ENCODE measurements at regions not wholly inside any gene's neighbourhood (a gene's known extent, or its start where the extent isn't known, plus 50 kb on each side); places are given as distances from the start of the nearest gene placed in this dataset.

DNA sequence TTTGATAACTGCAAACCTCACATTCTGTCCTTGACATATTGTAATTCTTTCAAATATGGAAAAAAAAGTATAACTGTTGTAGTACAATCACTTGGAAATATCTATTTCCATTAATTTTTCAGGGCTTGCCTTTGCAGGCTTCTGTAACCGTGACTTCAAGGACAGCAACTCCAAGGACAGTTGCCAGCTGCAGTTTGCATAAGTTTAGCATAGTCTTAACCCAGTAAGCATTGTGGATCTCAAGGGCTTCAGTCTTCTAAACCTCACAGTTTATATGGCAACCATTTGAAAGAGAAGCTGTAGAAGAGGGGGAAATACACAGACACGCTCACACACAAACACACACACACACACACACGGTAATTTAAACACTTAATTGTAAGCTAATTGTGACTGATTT lies 112.8 kb upstream of the GPR149 start:
- Histone ChIP-seq H3K9me3 (ENCODE audit: control insufficient read depth, low read length) (no peaks in the 10 kb centered on the region), H3K4me1 (no peaks in the 10 kb centered on the region), H3K4me3 (ENCODE audit: low read depth, low read length) (no peak overlapping the region)

GRCh38 chr3:154540950-154541604 lies 111.1 kb upstream of the GPR149 start:
- Histone ChIP-seq H3K4me2 (ENCODE audit: low read length) (no peak overlapping the region), H3K79me2 (no peaks in the 10 kb centered on the region), H3K4me1 (no peaks in the 10 kb centered on the region), H3K36me3 (ENCODE audit: control insufficient read depth, insufficient read depth, low read length) (no peaks in the 10 kb centered on the region), H3K27ac (no peak overlapping the region), H3K9me3 (ENCODE audit: control insufficient read depth, low read length) (no peaks in the 10 kb centered on the region), H3K9ac (no peak overlapping the region), H3K27me3 (ENCODE audit: control insufficient read depth, insufficient read depth, low read length) (no peaks in the 10 kb centered on the region), H3K4me3 (ENCODE audit: low read depth, low read length) (no peak overlapping the region), H2AFZ (no peak overlapping the region)
- no peak for TF ChIP-seq CTCF (IDR thresholded peaks at IDR 0.05)

More for the DNA sequence above, 112.8 kb upstream of the GPR149 start:
- no peak overlapping the region for H2AFZ ChIP-seq
- H3K9ac ChIP-seq, result no peak overlapping the region
- no peaks in the 10 kb centered on the region for H3K27me3 ChIP-seq (ENCODE audit: control insufficient read depth, insufficient read depth, low read length)
- no peaks in the 10 kb centered on the region for H3K79me2 ChIP-seq
- no peak for TF ChIP-seq CTCF (IDR thresholded peaks at IDR 0.05)
- no peak overlapping the region for H3K4me2 ChIP-seq (ENCODE audit: low read length)
- no peak overlapping the region for H3K27ac ChIP-seq
- no peaks in the 10 kb centered on the region for H3K36me3 ChIP-seq (ENCODE audit: control insufficient read depth, insufficient read depth, low read length)

DNA sequence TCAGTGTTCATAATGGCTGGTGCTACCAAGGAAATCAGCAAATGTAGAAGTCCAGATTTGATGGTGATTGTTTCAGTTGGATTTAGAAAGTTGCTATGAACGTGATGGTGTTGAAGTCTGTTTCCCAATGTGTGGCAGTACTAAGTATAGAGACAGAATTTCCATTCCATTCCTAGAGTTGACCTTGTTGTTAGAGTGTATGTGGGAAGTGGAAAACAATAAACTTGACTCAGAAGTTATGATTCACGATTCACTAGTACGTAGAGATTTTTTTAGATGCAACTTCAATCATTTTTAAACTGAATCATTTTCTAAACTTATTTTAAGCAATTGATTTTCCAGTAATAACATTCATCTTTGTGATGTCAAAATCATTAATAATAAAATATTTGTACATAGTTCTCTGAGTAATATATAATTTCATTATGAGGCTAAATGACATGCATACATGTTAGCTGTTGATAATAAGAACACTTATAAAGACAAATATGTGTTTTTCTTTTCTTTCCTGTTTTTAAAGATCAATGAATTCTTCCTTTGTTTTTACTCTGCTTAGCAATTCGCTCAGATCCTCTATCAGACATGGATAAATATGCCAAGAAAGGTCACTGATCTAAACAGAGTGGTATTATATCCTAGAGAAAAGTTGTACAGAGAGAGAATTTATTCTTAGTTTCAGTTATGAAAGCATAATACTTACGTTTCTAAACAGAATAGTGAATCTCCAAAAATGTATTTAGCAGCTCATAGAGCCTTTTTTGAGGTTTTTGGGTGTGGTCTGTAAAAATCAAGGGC lies 108.8 kb upstream of the GPR149 start:
- no peak for TF ChIP-seq CTCF (IDR thresholded peaks at IDR 0.05)
- Histone ChIP-seq H3K9ac (no peak overlapping the region), H3K79me2 (no peaks in the 10 kb centered on the region)

DNA sequence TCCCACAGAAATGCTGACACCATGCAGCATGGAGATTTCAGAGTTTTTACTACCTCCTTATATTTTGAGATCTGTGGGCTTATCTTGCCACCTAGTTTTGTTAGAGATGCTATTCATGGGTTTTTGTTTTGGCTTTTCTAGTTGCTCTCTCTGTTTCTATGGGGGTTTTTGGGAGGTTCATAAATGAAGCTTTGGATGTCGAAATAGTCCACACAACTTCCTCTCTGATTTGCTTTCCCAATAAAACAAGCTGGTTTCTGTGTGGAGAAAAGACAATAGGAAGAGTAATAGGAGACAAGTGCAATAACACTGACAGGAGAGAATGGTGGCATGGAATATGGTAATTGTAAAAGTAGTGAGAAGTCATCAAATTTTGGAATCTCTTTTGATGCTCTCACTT lies 106.8 kb upstream of the GPR149 start:
- H3K9me3 ChIP-seq (ENCODE audit: control insufficient read depth, low read length), result no peaks in the 10 kb centered on the region
- no peaks in the 10 kb centered on the region for H3K36me3 ChIP-seq (ENCODE audit: control insufficient read depth, insufficient read depth, low read length)
- H3K9ac ChIP-seq, result no peak overlapping the region
- no peaks in the 10 kb centered on the region for H3K4me1 ChIP-seq
- H3K4me2 ChIP-seq (ENCODE audit: low read length), result no peak overlapping the region
- no peak overlapping the region for H3K27ac ChIP-seq
- no peaks in the 10 kb centered on the region for H3K79me2 ChIP-seq
- TF ChIP-seq CTCF (IDR thresholded peaks at IDR 0.05), result no peak
- H3K27me3 ChIP-seq (ENCODE audit: control insufficient read depth, insufficient read depth, low read length), result no peaks in the 10 kb centered on the region
- H2AFZ ChIP-seq, result no peak overlapping the region
- H3K4me3 ChIP-seq (ENCODE audit: low read depth, low read length), result no peak overlapping the region

More for the DNA sequence above, 108.8 kb upstream of the GPR149 start:
- no peak overlapping the region for H3K4me2 ChIP-seq (ENCODE audit: low read length)
- no peak overlapping the region for H3K27ac ChIP-seq
- no peaks in the 10 kb centered on the region for H3K36me3 ChIP-seq (ENCODE audit: control insufficient read depth, insufficient read depth, low read length)
- H3K9me3 ChIP-seq (ENCODE audit: control insufficient read depth, low read length), result no peaks in the 10 kb centered on the region
- H3K27me3 ChIP-seq (ENCODE audit: control insufficient read depth, insufficient read depth, low read length), result no peaks in the 10 kb centered on the region
- H2AFZ ChIP-seq, result no peak overlapping the region
- H3K4me3 ChIP-seq (ENCODE audit: low read depth, low read length), result no peak overlapping the region
- H3K4me1 ChIP-seq, result no peaks in the 10 kb centered on the region

Measured in parathyroid adenoma (tissue), 2 donors.